AG04449 (cell line): ENCODE measurements at regions not wholly inside any gene's neighbourhood (a gene's known extent, or its start where the extent isn't known, plus 50 kb on each side); places are given as distances from the start of the nearest gene placed in this dataset.
"Not testable (repeated sequence)": the region's sequence is repeated elsewhere in the genome, so short reads cannot be mapped to it uniquely, and the experiment has no call there.

Source experiments
- CTCF ChIA-PET: fragments of 350-600 bp; formaldehyde crosslinking; extraction: SDS; loops from one replicate; lab custom pipeline; 2021; ENCODE audit warnings: antibody characterized with exemption; lab: Yijun Ruan, JAX
- POLR2A ChIA-PET: fragments of 400-600, 350-600 bp; formaldehyde crosslinking; extraction: SDS; loops from one replicate; lab custom pipeline; 2020; ENCODE audit warnings: antibody characterized with exemption, inconsistent platforms; lab: Yijun Ruan, JAX
- DNase-seq: peaks from one replicate; pipeline ENCODE4 v3.0.0-alpha.2; 2010; ENCODE audit warnings: low read depth, low spot score
- H3K4me3 ChIP-seq: 2 replicates; pipeline ENCODE4 v1.5.1; 2011; ENCODE audit warnings: low read depth, mild to moderate bottlenecking, control low read depth, low read length
- TF ChIP-seq, protein P1 (sequence below): IDR thresholded peaks from one replicate; pipeline ENCODE4 v1.5.1; 2011; ENCODE audit warnings: mild to moderate bottlenecking, moderate library complexity, low read length, control low read depth, inconsistent platforms; ENCODE audit not compliant: insufficient read depth; ENCODE audit errors: missing control alignments

DNA sequence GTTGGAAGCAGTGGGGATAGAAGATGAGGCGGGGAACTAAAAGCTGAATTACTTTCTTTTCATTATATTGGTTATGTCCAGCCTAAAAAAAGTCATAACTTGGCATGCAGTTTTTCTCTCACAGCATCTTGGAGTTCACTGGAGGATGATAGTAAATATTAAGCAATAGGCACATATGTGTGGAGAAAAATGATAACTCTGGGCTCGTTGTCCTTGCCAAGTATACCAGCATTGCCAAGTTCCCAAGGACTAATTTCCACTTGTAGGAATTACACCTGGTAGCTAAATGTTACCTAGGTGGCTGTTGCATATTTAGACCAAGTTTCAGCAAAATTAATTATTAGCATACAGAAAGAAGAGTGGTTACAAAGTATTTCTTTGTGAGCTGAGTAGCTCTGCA, 1007.6 kb downstream of the ANKRD7 start:
- ChIA-PET CTCF (no interaction called here), POLR2A (no interaction called here)

GRCh38 chr7:119233015-119233414, 1008.5 kb downstream of the ANKRD7 start:
- POLR2A ChIA-PET = no interaction called here
- TF ChIP-seq, protein P1, sequence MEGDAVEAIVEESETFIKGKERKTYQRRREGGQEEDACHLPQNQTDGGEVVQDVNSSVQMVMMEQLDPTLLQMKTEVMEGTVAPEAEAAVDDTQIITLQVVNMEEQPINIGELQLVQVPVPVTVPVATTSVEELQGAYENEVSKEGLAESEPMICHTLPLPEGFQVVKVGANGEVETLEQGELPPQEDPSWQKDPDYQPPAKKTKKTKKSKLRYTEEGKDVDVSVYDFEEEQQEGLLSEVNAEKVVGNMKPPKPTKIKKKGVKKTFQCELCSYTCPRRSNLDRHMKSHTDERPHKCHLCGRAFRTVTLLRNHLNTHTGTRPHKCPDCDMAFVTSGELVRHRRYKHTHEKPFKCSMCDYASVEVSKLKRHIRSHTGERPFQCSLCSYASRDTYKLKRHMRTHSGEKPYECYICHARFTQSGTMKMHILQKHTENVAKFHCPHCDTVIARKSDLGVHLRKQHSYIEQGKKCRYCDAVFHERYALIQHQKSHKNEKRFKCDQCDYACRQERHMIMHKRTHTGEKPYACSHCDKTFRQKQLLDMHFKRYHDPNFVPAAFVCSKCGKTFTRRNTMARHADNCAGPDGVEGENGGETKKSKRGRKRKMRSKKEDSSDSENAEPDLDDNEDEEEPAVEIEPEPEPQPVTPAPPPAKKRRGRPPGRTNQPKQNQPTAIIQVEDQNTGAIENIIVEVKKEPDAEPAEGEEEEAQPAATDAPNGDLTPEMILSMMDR = no peak
- CTCF ChIA-PET = no interaction called here
- no peak for DNase-seq
- no peak overlapping the region for H3K4me3 ChIP-seq

More for the DNA sequence above, 1007.6 kb downstream of the ANKRD7 start:
- no peak for DNase-seq
- no peak overlapping the region for H3K4me3 ChIP-seq
- TF ChIP-seq, protein P1 = no peak

DNA sequence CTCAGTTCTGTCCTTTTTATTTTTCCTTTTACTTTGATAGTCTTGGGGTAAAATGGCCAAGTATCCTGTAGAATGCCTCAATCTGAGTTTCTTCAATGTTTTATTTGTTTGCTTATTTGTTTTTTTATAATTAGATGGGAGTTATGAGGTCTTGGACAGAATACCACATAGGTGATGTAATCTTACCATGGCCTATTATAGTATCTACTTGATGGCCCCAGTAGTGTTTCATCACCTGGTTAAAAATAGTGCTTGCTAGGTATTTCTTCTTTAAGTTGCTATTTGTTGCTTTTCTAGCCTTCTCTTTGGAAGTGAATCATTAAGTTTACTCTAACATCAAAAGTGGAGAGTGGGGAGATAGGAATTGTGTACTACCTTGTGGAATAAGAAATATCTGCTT, 1020.0 kb upstream of the KCND2 start:
- CTCF ChIA-PET = no interaction called here
- POLR2A ChIA-PET = no interaction called here
- no peak overlapping the region for H3K4me3 ChIP-seq
- TF ChIP-seq, protein P1 = no peak
- no peak for DNase-seq

DNA sequence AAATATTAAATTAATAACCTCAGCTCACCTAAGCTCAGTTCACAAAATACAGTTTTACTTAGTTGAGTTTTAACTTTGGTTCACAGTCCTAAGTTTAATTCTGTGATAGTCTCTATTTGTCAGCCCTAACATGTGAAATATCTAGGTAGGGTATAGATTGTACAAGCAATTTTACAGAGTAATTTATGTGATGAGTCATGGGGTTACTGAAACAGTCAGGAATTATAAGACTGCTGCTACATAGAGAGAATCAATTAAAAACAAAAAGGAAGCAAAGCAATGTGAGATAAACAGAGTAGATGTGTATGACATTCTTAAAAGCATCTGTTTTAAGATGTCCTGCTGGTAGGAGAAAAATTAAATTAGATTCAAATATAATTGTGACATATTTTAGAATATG, 1018.2 kb upstream of the KCND2 start:
- ChIA-PET CTCF (no interaction called here), POLR2A (no interaction called here)
- no peak for DNase-seq
- TF ChIP-seq, protein P1 = no peak
- no peak overlapping the region for H3K4me3 ChIP-seq

DNA sequence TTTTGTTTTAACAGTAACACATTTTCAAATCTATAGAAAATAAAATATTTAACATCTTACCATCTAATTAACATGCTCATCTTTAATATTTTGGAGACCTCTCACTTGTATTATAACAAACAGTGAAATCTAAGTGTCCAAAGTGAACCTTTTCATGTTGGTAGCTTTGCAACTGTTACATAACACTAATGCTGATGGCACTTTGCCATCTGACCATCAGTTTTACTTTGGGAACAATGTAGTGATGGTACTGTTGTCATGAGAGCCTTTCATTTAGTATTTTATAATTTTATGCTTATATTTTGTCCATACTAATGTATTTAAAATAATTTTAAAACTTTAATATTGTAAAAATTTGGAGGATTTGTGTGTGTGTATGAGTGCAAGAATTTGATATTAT, 1017.0 kb upstream of the KCND2 start:
- TF ChIP-seq, protein P1 = no peak
- no peak overlapping the region for H3K4me3 ChIP-seq
- CTCF ChIA-PET = no interaction called here
- POLR2A ChIA-PET = no interaction called here
- no peak for DNase-seq

DNA sequence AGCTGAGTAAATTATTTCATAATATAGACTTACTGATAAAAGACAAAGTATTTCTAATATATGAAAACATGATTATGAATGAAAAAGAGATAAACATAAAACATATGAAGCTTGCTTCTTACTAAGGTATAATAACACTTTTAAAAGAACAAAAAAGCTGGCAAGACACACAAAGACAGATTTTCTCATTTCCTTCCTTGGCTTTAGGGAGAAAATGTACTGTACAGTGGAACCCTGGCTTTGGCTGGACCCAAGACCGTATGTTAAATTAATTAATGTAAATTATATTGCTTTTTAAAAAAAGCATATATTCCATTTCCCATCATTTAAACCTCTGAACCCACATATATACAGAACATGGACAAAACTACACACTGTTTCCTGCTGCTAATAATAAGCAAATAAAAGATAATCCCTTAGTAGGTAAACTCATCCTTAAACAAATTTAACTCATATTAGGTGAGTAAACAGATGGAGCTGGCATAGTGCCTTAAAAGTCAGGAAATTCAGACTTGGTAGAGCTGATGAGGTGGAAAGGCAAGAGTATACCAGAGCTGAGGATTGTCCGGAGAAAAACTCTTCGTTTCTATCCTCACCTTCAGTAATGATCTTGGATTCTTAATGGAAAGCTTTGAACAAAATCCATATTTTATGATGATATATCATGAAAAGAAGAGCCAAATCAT, 1016.4 kb upstream of the KCND2 start:
- DNase-seq = no peak
- CTCF ChIA-PET = no interaction called here
- POLR2A ChIA-PET = no interaction called here
- no peak overlapping the region for H3K4me3 ChIP-seq
- TF ChIP-seq, protein P1 = no peak

DNA sequence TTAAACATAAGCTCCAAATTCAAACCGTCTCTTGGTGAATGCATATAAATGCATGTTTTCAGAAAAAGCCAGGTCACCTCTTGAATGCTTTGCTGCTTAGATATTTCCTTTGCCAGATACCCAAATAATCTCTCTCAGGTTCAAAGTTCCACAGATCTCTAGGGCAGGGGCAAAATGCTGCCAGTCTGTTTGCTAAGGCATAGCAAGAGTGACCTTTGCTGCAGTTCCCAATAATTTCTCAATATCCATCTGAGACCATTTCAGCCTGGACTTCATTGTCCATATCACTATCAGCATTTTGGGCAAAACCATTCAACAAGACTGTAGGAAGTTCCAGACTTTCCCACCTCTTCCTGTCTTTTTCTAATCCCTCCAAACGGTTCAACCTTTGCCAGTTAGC, 1006.2 kb upstream of the KCND2 start:
- DNase-seq, CTCF ChIA-PET, H3K4me3 ChIP-seq, POLR2A ChIA-PET: not testable (repeated sequence)
